NT2/D1 (cell line): ENCODE measurements at regions not wholly inside any gene's neighbourhood (a gene's known extent, or its start where the extent isn't known, plus 50 kb on each side); places are given as distances from the start of the nearest gene placed in this dataset.
A peak's percentile ranks its signal among the peaks of the same experiment; 100 is the strongest.

Source experiments
- DNase-seq: peaks from one replicate; pipeline ENCODE4 v3.0.0-alpha.2; 2011; ENCODE audit warnings: low read depth, low spot score
- H3K27me3 ChIP-seq: 2 replicates; pipeline ENCODE4 v1.6.0; 2011; ENCODE audit warnings: mild to moderate bottlenecking; ENCODE audit not compliant: insufficient read length, insufficient read depth
- H3K36me3 ChIP-seq: 2 replicates; pipeline ENCODE4 v1.6.1; 2011; ENCODE audit warnings: mild to moderate bottlenecking, low read length, mixed read lengths; ENCODE audit not compliant: insufficient read depth, insufficient read length
- H3K4me1 ChIP-seq: 2 replicates; pipeline ENCODE4 v1.5.1; 2011; ENCODE audit not compliant: insufficient read depth, insufficient read length
- H3K4me3 ChIP-seq: 2 replicates; pipeline ENCODE4 v1.5.1; 2011; ENCODE audit warnings: low read depth; ENCODE audit not compliant: insufficient read length
- H3K9ac ChIP-seq: 2 replicates; pipeline ENCODE4 v1.6.0; 2011; ENCODE audit warnings: low read depth; ENCODE audit not compliant: insufficient read length
- H3K9me3 ChIP-seq: 2 replicates; pipeline ENCODE4 v1.5.1; 2011; ENCODE audit warnings: mild to moderate bottlenecking, low read length; ENCODE audit not compliant: insufficient read depth
- SUZ12 ChIP-seq: IDR thresholded peaks from 2 replicates; pipeline ENCODE4 v1.6.1; 2011; ENCODE audit not compliant: insufficient read length, insufficient read depth; ENCODE audit errors: extremely low read depth
- YY1 ChIP-seq: IDR thresholded peaks from 2 replicates; pipeline ENCODE4 v1.6.1; 2011; ENCODE audit not compliant: insufficient read length, insufficient read depth
- ZNF274 ChIP-seq: IDR thresholded peaks from 2 replicates; pipeline ENCODE4 v1.6.1; 2011; ENCODE audit warnings: mild to moderate bottlenecking, low read depth, low read length

DNA sequence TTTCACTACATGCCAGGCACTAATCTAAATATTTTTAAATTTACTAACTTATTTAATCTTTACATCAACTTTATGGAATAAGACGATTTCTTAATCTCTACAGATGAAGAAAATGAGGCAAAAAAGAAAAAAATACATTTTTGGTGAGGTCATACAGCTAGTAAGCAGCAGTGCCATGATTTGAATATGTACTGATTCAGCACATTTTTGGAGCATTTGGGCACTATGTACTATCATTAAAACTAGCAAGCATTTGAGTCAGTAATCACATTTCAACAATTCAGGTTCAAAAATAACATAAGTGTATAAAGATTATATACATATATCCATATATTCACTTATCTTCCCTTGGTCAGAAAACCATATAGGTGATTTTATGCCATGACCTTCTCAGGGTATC, 124.4 kb upstream of the TMTC1 start:
- no peak overlapping the region for H3K4me3 ChIP-seq
- H3K9ac ChIP-seq: no peak overlapping the region
- no peaks in the 10 kb centered on the region for H3K4me1 ChIP-seq
- no peaks in the 10 kb centered on the region for H3K36me3 ChIP-seq
- peaks cover 10% of the 10 kb centered on the region; the same call in 1 of the 2 replicates for H3K9me3 ChIP-seq
- no peak for DNase-seq
- TF ChIP-seq YY1 (no peak), ZNF274 (no peak), SUZ12 (no peak)
- H3K27me3 ChIP-seq: no peaks in the 10 kb centered on the region

DNA sequence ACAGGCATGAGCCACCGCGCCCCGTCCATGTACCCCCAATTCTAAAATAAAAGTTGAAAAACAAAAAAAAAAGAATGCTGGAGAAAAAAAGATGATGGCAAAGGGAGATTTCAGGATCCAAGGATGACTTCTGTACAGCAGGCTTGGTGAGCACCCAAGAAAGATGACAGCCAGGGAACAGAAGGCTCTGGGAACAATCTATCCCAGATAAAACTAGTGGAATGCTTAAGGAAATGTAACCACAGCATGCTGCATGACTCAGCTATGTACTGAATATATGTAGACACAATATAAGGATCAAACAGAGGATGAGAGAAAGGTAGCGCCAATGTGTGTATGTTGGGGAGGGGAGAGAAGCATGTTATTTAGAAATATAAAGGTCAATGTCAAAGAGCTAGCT, 123.7 kb upstream of the TMTC1 start:
- Histone ChIP-seq H3K36me3 (no peaks in the 10 kb centered on the region), H3K27me3 (no peaks in the 10 kb centered on the region), H3K9ac (no peak overlapping the region), H3K4me3 (no peak overlapping the region), H3K4me1 (no peaks in the 10 kb centered on the region), H3K9me3 (peaks cover 10% of the 10 kb centered on the region; the same call in 1 of the 2 replicates)
- TF ChIP-seq ZNF274 (no peak), YY1 (no peak)
- DNase-seq: no peak

DNA sequence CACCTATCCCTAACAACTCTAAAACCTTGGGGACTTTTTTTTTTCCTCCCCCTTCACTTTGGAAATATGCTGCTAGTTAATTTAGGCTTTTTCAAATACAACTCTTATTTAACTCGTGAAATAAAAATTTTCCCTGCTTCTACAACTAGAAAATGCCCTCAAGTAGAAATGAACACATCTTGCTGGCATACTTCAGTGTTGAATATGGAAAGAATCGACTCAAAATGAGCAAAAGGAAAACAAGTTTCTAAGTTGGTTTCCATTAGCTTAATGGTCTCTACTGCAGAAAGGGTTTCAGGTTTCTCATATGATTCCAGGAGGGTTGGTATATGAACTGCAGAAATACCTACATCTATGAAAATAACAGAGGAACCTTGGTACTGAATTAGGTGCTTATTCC, 118.3 kb upstream of the TMTC1 start:
- TF ChIP-seq YY1 (no peak), ZNF274 (no peak), SUZ12 (no peak)
- Histone ChIP-seq H3K27me3 (no peaks in the 10 kb centered on the region), H3K4me1 (no peaks in the 10 kb centered on the region), H3K4me3 (no peak overlapping the region), H3K36me3 (no peaks in the 10 kb centered on the region), H3K9ac (no peak overlapping the region), H3K9me3 (no peaks in the 10 kb centered on the region)
- no peak for DNase-seq

DNA sequence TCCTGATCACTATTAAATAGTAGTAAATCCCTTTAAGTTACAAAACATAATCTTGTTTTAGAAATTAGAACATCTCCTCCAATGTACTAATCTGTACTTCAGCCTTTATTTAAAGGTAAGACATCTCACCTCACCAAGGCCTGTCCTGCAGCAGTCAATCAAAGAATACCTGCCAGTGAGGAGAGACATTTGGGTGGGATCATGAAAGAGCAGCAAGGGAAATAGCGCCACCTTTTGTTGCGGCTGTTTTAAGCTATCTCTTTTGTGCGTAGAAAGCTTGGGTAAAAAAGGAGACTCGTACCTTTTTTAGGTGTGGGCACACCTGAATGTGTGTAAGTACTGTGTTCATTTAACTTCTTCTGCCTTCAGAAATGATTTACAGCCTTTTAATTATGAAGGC, 117.8 kb upstream of the TMTC1 start:
- Histone ChIP-seq H3K4me3 (no peak overlapping the region), H3K4me1 (no peaks in the 10 kb centered on the region), H3K9me3 (no peaks in the 10 kb centered on the region), H3K27me3 (no peaks in the 10 kb centered on the region), H3K36me3 (no peaks in the 10 kb centered on the region), H3K9ac (no peak overlapping the region)
- TF ChIP-seq YY1 (no peak), SUZ12 (no peak), ZNF274 (no peak)
- DNase-seq: peak; percentile 67

DNA sequence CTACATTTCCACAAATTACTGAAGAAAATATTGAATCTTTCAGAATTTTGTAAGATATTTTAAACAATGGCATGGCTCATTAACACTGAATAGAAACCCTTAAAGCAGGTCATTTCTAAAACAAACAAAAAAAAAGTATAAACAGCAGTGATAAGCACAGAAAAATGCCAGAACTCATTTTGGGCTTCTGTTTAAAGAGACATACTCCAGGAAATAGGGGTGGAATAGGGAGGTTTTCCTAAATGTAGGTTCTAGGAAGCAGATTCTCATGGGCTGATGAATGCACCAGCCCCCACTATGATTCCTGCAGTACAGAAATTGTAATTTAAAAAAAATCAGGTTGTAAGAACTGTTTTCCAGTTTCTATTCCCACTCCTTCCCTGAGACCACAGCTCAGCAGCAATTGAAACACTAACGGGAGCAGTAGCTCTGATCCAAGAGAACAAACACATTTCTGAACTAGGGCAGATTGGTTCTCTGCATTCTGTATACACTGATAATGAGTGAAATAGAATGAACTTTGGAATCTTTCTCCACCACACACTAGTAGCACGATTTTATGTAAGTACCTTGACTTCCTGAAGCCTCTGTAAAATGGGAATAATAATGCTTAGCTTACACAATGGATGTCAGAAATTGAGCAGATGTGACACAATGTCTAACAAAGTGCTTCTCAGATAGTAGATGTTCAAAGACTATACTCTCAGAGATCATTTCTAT, 115.6 kb upstream of the TMTC1 start:
- TF ChIP-seq YY1: no peak
- no peak for TF ChIP-seq ZNF274
- no peak for TF ChIP-seq SUZ12
- Histone ChIP-seq H3K4me1 (peaks cover 3% of the 10 kb centered on the region), H3K27me3 (no peaks in the 10 kb centered on the region), H3K4me3 (no peak overlapping the region), H3K9ac (no peak overlapping the region), H3K9me3 (no peaks in the 10 kb centered on the region), H3K36me3 (no peaks in the 10 kb centered on the region)
- no peak for DNase-seq

DNA sequence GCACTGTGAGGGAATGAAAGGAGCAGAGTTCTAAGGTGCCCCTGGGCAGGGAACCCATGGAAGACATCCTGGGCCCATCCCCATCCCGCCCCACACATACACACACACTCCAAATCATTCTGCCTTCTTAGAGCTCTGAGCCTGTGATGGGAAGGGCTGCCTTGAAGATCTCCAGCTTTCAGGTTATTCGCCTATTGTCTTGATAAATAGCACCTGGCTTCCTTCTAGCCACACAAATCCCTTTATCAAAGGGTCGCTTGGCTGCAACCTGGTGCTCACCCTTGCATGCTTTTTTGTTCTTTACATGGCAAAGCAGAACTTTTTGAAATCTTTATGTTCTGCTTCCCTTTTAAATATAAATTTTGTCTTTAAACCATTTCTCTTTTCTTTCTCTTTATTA, 112.2 kb upstream of the TMTC1 start:
- H3K9ac ChIP-seq: no peak overlapping the region
- no peaks in the 10 kb centered on the region for H3K36me3 ChIP-seq
- no peak for TF ChIP-seq ZNF274
- no peak for TF ChIP-seq YY1
- no peak for TF ChIP-seq SUZ12
- peaks cover 3% of the 10 kb centered on the region for H3K4me1 ChIP-seq
- H3K9me3 ChIP-seq: no peaks in the 10 kb centered on the region
- H3K4me3 ChIP-seq: no peak overlapping the region
- peak; percentile 35 for DNase-seq
- H3K27me3 ChIP-seq: no peaks in the 10 kb centered on the region

DNA sequence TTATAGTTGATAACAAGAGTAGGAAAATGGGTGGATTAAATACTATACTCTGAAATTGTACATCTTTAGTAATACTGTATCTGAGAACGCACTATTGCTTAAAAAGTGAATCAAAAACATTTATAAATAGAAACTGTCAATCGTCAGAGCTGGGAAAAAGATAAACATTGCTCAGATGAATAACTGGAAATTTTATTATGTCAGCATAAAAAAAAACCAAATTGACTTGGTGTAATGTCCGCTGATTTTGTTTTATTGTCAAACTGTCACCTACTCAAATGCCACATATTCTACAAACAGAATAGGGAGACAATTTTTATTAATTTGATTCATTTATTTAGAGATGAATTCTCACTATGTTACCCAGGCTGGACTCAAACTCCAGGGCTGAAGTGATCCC, 109.3 kb upstream of the TMTC1 start:
- TF ChIP-seq SUZ12 (no peak), YY1 (no peak), ZNF274 (no peak)

DNA sequence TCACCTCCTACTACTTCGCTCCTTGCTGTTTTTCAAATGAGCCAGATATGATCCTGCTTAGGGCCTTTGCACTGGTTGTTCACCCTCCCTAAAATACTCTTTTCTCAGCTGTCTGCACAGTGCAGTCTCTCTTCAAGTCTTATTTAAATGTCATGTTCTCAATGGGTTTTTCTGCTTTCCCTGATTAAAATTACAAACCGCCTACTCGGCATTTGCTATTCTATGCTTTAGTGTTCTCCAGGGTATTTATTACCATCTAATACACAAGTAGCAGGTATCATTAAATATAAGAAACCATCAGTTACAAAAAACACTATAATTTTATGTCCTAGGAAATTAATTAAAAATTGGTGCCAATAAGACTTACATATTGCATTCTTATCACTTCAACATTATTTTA, 108.0 kb upstream of the TMTC1 start:
- H3K4me3 ChIP-seq: no peak overlapping the region
- H3K9ac ChIP-seq: no peak overlapping the region
- TF ChIP-seq SUZ12 (no peak), ZNF274 (no peak), YY1 (no peak)
- no peak for DNase-seq
- no peaks in the 10 kb centered on the region for H3K27me3 ChIP-seq
- peaks cover 19% of the 10 kb centered on the region; the same call in 1 of the 2 replicates for H3K9me3 ChIP-seq
- peaks cover 3% of the 10 kb centered on the region for H3K4me1 ChIP-seq
- H3K36me3 ChIP-seq: no peaks in the 10 kb centered on the region

More for the DNA sequence above, 109.3 kb upstream of the TMTC1 start:
- Histone ChIP-seq H3K9ac (no peak overlapping the region), H3K27me3 (no peaks in the 10 kb centered on the region), H3K4me3 (no peak overlapping the region), H3K4me1 (peaks cover 3% of the 10 kb centered on the region), H3K9me3 (peaks cover 18% of the 10 kb centered on the region; the same call in 1 of the 2 replicates), H3K36me3 (no peaks in the 10 kb centered on the region)
- no peak for DNase-seq
